ENCODE measurements at regions not wholly inside any gene's neighbourhood (a gene's known extent, or its start where the extent isn't known, plus 50 kb on each side); places are given as distances from the start of the nearest gene placed in this dataset.

GRCh38 chr10:78959924-78960285 lies 108.9 kb upstream of the ZMIZ1 start:
- DNase-seq (ENCODE audit: low read depth in 2 of 3, low spot score in 1 of 3): no peak

- no peak for DNase-seq (ENCODE audit: low read depth in 2 of 3, low spot score in 1 of 3)
Observed at GRCh38 chr10:78960316-78960800, 108.4 kb upstream of the ZMIZ1 start.

GRCh38 chr10:78961760-78962159 lies 107.0 kb upstream of the ZMIZ1 start:
- no peak for DNase-seq (ENCODE audit: low read depth in 2 of 3, low spot score in 1 of 3)

- no peak for DNase-seq (ENCODE audit: low read depth in 2 of 3, low spot score in 1 of 3)
Observed at GRCh38 chr10:78963074-78964034, 105.4 kb upstream of the ZMIZ1 start.

GRCh38 chr10:78964274-78964951 lies 104.4 kb upstream of the ZMIZ1 start:
- DNase-seq (ENCODE audit: low read depth in 2 of 3, low spot score in 1 of 3): no peak

GRCh38 chr10:78964952-78965633 lies 103.7 kb upstream of the ZMIZ1 start:
- DNase-seq (ENCODE audit: low read depth in 2 of 3, low spot score in 1 of 3): no peak

- no peak for DNase-seq (ENCODE audit: low read depth in 2 of 3, low spot score in 1 of 3)
Observed at GRCh38 chr10:78966182-78966787, 102.5 kb upstream of the ZMIZ1 start.

GRCh38 chr10:78966844-78967488 lies 101.8 kb upstream of the ZMIZ1 start:
- no peak for DNase-seq (ENCODE audit: low read depth in 2 of 3, low spot score in 1 of 3)

GRCh38 chr10:78968300-78968942 lies 100.3 kb upstream of the ZMIZ1 start:
- DNase-seq (ENCODE audit: low read depth in 2 of 3, low spot score in 1 of 3): no peak

GRCh38 chr10:78968943-78969342 lies 99.8 kb upstream of the ZMIZ1 start:
- no peak for DNase-seq (ENCODE audit: low read depth in 2 of 3, low spot score in 1 of 3)

- DNase-seq (ENCODE audit: low read depth in 2 of 3, low spot score in 1 of 3): no peak
Observed at GRCh38 chr10:78969719-78970118, 99.0 kb upstream of the ZMIZ1 start.

- no peak for DNase-seq (ENCODE audit: low read depth in 2 of 3, low spot score in 1 of 3)
Observed at GRCh38 chr10:78970261-78970660, 98.5 kb upstream of the ZMIZ1 start.

- DNase-seq (ENCODE audit: low read depth in 2 of 3, low spot score in 1 of 3): no peak
Observed at GRCh38 chr10:78971094-78971682, 97.6 kb upstream of the ZMIZ1 start.

- no peak for DNase-seq (ENCODE audit: low read depth in 2 of 3, low spot score in 1 of 3)
Observed at GRCh38 chr10:78972160-78972946, 96.4 kb upstream of the ZMIZ1 start.

- DNase-seq (ENCODE audit: low read depth in 2 of 3, low spot score in 1 of 3): peak; percentile 52 to 56 (median 53)
Observed at GRCh38 chr10:78972947-78973900, 95.5 kb upstream of the ZMIZ1 start.

- peak; percentile 25 to 45 (median 32) for DNase-seq (ENCODE audit: low read depth in 2 of 3, low spot score in 1 of 3)
Observed at GRCh38 chr10:78973901-78974616, 94.7 kb upstream of the ZMIZ1 start.

GRCh38 chr10:78974617-78975317 lies 94.0 kb upstream of the ZMIZ1 start:
- DNase-seq (ENCODE audit: low read depth in 2 of 3, low spot score in 1 of 3): peak; percentile 47 to 67 (median 55)

Measured in stimulated activated CD4-positive, alpha-beta T cell treated with anti-CD3 and anti-CD28 coated beads, Interleukin-12 subunit alpha, Interleukin-12 subunit beta, amount 100 ng/mL, for 48 hours (primary cell).